CD4-positive, alpha-beta T cell treated with Interleukin-4 for 4 hours (primary cell): ENCODE measurements at regions not wholly inside any gene's neighbourhood (a gene's known extent, or its start where the extent isn't known, plus 50 kb on each side); places are given as distances from the start of the nearest gene placed in this dataset.
"Not testable (repeated sequence)": the region's sequence is repeated elsewhere in the genome, so short reads cannot be mapped to it uniquely, and the experiment has no call there.

ENCODE experiments used
- DNase-seq: peaks from one replicate; pipeline ENCODE4 v3.0.0-alpha.2; 2020

DNA sequence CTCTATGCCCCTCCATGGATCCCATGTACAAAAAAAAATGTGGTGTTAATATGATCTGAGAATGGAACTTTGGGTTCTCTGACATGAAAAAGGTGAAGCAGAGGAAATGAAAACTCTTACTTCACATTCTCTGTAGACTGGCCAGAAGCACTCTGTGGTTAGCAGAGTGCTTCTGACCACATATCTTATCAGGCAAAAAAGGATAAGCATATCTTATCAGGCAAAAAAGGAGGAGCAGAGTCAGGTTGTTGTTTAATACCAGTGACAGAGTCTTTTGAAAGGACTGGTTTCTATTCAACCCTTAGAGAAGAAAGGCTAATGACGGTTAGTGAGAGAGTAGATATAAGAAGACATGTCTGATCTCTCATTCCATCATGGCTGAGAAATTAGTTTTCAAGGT lies 1404.8 kb downstream of the SLITRK1 start:
- no peak for DNase-seq

DNA sequence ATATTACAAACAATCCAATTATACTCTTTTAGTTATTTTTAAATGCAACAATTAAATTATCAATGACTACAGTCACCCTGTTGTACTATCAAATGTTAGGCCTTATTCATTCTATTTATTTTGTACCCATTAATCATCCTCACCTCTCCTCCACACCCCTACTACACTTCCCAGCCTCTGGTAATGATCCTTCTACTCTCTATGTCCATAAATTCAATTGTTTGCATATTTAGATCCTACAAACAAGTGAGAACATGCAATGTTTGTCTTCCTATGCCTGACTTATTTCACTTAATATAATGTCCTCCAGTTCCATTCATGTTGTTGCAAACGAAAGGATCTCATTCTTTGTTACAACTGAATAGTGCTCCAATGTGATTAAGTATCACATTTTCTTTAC lies 1414.6 kb downstream of the SLITRK1 start:
- no peak for DNase-seq

DNA sequence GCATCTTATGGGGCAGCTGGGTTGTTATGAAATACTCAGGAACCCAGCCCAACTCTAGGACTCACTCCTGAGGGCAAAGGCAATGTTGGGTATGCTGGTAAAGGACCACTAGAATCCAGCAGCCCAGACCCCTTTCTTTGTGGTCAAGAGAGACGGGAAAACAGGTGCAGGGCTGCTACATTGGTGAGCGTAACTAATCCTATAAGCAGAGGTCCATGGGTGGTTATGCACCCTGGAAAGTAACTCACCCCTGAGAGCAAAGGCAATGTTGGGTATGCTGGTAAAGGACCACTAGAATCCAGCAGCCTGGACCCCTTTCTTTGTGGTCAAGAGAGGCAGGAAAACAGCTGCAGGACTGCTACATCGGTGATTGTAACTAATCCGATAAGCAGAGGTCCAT lies 1422.7 kb downstream of the SLITRK1 start:
- DNase-seq: not testable (repeated sequence)

DNA sequence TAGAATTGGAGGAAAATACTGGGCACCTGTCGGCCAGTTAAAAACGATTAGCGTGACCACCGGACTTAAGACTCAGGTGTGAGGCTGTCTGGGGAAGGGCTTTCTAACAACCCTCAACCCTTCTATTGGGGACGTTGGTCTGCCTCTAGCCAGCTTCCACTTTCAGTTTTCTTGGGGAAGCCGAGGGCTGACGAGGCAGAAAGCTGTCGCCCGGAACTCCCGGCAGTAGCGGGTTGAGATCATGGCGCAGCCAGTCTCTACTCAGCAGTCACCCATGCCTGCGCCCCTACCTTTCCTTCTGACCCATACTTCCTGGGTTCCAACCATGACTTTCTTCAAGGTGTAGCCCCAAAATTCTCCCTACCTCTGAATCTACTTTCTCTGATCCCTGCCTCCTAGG lies 1424.1 kb downstream of the SLITRK1 start:
- DNase-seq: no peak

DNA sequence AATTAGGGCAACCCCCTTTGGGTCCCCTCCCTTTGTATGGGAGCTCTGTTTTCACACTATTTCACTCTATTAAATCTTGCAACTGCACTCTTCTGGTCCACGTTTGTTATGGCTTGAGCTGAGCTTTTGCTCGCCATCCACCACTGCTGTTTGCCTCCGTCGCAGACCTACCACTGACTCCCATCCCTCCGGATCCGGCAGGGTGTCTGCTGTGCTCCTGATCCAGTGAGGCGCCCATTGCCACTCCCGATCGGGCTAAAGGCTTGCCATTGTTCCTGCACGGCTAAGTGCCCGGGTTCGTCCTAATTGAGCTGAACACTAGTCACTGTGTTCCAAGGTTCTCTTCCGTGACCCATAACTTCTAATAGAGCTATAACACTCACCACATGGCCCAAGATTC lies 1424.7 kb downstream of the SLITRK1 start:
- DNase-seq: not testable (repeated sequence)

DNA sequence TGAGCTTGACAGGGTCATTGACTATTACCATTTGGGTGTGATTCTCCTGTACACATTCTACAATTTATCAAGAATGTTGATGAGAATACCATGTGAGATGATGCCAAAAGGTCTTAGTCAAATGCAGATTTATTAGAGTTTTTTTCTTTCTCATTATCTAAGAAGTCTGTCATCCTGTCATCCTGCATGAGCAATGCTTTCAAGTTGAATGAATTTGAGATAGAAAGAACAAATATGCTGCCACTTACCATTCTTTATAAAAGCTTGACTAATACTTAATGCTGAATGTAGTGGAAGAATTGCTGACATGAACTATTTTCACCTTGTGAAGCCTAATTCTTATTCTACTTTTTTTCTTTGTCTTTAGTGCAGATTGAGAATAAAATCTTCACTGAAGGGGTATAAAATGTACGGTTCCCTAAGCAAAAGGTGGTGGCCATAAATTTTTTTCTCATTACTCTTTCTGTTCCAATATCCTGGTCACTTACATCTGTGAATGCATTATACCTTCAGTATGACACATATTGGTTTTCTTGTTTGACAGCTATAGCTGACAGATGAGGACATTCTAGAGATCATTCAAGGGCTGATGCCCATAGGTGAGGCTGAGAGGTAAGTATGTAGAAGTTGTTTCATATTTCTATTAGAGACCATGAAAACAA lies 1434.7 kb downstream of the SLITRK1 start:
- DNase-seq: no peak

DNA sequence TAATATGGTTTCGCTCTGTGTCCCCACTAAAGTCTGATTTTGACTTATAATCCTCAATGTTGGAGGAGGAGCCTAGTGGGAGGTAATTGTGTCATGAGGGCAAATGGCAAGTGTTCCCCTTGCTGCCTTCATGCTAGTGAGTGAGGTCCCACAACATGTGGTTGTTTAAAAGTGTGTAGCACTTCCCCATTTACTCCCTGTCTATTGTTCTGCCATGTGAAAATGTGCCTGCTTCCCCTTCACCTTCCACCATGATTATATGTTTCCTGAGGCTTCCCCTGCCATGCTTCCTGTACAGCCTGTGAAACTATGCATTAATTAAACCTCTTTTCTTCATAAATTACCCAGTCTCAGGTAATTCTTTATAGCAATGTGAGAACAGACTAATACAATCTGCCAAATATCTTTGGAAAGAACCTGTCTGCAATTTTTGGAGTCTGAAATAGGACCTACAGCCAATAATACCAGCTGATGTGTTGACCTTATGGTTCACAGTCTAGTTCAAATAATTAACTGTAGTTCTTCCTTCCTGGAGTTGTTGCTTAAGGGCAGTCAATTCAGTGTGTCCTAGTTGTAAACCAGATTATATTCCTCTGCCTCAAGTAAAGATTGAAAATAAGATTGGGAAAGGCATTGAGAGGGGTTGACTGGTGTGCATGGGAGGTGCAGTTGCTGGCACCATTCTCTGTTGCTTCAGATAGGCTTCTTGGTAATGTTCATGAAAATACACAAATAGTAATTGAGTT lies 1442.9 kb downstream of the SLITRK1 start:
- DNase-seq: no peak

DNA sequence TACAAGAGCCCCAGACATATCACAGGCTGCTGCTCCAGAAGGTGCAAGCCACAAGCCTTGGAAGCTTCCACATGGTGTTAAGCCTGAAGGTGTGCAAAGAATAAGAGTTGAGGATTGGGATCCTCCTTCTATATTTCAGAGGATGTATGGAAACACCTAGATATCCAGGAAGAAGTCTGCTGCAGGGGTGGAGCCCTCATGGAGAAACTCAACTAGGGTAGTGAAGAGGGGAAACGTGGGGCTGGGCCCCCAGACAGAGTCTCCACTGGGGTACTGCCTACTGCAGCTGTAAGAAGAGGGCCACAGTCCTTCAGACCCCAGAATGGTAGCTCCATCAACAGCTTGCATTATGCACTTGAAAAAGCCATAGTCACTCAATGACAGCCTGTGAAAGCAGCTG lies 1444.0 kb downstream of the SLITRK1 start:
- no peak for DNase-seq

DNA sequence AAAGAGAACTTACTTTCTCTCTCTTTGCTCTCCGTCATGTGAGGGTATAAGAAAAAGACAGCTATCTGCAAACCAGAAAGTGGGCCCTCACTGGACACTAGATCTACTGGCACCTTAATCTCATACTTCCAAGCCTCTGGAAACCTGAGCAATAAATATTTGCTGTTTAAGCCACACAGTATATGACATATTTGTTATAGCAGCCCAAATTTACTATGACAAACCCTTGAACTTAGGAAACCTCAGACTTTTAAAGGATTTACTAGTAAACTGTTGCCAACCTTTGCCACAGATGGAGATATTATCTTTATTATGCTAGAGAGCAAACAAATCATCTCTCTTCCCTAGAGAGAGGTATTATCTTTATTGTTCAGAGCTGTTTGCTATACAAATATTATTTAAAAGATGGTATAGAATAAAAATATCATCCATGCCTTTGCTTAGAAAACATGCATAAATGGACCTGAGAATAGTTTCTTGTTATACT lies 1446.1 kb downstream of the SLITRK1 start:
- no peak for DNase-seq

DNA sequence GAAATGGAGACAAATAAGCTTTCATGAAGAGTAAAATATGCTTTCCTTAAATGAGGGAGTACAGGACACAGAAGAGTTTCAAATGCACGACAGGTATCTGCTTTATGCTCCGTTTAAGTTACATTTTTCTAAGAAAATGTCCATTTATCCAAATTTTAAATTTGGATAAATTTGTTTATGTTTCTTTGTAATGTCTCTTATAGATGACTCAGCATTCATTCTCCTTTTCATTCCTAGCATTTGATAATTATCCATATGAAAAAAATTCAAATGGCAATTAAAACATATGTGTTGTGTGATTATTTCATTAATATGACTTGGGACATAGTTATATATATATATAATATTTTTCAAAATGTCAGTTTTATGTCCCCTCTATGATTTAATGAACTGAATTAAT lies 1449.3 kb downstream of the SLITRK1 start:
- DNase-seq: no peak

DNA sequence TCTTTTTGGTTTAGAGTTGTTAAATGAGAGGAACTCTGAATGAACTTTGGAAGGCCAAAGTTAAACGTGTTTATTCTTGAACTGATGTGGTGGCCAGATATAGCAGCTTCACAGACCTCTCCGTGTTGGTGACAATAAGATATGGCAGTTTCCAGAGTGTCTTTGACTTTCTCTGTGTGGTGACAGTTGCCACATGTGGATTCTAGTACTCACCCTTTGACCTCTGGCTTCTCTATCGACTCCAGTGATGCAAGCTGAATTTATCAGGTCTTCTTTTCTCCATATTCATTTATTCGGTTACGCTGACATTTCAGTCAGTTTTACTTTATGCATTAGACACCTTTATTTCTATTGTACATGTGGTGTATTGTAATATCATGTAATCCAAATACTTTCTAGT lies 1469.5 kb downstream of the SLITRK1 start:
- DNase-seq: no peak

DNA sequence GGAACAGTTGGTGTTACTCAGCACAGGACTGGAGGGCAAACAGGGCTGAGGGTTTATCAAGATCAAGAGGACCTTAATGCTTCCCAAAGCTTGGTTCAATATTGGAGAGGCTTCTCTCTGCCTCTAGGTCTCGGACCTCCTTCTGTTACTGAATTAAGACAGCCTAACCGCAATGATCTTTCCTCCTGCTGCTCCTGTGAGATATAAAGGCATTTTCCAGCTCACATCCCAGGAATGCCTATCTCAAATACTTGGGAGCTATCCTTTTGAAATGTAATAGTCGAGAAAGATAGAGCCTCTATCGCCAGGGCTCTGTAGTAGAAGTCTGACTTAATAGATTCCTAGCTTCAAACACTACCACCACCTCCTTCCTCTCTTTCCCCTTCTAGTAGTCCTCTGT lies 1475.0 kb downstream of the SLITRK1 start:
- no peak for DNase-seq

DNA sequence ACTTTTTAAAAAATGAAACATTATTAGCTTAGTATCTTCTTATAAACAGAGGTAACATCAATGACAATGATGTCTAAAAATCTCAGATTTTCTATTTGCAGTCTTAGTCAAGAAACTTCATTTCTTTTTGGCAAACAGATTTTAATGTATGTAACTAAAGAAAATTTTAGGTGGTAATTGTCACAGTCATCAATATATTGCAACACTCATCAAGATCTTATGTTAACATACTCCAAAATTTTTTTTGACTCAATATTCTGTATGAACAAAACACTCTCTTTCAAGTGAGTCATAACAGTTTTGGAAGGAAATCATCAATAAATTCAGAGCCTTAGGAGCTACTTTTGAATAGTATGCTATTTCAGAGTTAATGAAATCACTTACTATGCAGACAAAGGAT lies 1507.6 kb downstream of the SLITRK1 start:
- no peak for DNase-seq

DNA sequence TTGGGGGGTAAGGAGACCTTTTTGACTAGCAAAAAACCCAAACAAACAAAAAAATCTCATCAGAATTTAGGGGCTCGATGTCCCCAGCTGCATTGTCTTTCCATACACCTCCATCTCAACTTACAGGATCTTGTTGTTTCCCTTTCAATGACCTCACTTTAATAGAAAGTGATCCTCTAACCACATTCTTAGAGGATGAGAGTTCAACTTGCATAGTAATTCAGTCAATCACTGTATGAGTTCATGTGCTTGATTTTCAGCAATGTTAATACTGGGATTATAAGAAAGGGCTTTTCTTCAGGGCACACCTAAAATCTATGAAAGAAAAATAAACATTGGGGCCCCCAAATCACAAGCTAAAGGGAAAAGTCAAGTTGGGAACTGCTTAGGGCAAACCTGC lies 1512.0 kb downstream of the SLITRK1 start:
- no peak for DNase-seq

DNA sequence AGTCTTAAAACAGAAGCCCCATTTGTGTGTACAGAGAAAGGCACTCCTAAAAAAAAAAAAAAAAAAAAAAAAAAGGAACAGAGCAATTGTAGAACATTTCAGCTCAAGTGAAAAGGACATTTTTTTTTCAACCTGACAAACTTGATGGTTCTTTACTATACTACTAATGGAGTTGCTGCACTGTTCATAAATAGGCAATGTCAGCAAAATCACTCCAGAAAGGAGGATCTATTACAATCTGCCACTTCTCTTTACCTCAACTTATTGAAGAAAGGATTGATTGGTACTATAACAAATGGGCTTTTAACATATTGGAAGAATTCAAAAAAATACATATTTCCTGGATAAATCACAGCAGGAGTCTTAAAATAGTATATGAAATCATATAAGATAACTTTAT lies 1517.7 kb downstream of the SLITRK1 start:
- DNase-seq: no peak

DNA sequence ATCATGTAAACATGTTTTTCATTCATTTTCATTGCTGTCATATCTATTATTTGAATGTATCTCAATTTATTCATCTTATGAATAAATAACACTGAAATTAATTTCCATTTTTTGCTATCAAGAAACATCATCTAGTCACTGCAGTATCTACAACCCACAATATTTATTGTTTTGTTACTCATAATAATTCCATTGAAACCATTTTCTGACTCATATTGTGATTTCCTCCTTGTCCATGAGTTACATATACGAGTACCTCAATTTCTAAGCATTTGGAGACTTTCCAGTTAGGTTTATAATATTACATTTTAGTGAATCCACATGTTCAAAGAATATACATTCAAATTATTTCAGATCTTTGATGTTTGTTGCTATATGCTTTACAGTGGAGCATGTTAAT lies 1524.0 kb downstream of the SLITRK1 start:
- DNase-seq: no peak

DNA sequence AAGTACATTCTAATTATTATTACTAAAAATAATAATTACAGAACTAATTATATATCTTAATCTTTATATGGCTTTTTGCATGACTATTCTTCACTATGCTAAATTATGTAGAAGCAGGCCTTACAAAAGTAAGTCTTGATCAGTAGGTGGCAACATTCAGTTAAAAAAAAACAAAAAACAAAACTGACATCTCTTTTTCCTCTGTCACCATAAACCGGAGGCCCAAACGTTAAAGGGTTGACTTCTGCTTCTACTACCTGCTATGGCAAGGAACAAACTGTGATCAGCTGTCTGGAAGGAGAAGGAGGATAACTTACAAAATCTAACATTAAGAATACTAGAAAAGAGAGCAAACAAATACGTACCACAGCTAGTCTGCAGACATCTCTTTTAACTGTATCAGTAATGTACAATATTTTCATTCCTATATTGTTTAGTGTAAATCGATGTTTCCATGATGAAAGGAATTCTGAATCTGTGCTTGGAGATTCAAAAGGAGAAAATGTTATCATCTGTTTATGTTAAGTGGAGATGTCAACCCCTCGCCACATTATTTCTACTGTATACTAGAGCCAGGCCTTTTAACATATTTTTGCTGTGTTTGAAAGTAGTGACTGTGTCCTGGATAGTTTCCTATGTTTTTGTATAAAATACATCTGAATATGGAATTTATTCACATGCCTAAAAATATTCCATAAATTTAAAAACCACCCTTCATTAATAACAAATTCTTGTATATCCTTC lies 1525.4 kb downstream of the SLITRK1 start:
- no peak for DNase-seq

DNA sequence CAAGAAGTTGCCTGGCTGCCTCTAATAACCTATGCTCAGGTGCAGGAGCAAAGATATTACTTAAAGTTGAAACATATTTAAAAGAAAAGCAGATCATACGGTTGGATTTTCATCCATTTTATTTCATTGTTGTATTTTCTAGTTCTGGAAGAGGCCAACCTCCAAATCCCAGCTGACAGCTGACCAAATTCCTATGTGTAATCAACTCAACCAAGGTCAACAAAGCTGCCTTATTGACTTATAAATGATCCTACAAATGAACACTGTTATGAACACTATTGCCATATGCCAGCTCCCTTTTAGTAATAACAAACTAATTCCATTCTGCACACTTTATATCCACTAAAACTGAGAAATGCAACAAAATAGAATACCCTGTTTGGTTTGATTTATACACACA lies 1537.4 kb downstream of the SLITRK1 start:
- DNase-seq: no peak

DNA sequence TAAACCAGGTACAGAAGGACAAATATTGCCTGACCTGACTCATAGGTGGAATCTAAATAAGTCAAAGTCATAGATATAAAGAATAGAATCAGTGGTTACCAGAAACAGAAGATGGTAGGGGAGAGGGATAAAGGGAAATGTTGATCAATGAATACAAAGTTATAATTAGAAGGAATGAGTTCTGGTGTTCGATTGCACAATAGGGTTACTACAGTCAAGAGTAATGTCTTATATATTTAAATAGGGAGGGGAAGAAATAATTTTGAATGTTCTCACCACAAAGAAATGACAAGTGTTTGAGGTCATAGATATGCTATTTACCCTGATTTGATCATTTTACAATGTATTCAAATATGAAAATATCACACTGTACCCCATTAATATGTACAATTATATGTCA lies 1541.2 kb downstream of the SLITRK1 start:
- no peak for DNase-seq

DNA sequence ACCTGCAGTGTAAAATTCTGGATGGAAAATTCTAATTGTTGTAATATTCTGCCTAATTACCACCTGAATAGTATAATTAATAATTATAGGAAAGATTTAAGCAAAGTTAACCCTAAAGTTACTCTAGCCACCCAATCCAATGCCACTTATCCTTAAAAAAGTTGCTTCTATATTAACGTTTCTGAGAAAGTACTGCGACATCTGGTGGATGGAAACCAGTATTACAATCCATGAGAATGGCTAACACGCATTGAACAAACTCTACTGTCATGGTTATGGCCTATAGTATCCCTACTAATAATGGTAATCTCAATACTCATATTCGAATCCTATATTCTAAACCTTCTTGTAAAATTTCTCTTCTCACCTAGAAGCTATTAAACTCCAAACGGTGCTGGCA lies 1551.8 kb downstream of the SLITRK1 start:
- DNase-seq: no peak

DNA sequence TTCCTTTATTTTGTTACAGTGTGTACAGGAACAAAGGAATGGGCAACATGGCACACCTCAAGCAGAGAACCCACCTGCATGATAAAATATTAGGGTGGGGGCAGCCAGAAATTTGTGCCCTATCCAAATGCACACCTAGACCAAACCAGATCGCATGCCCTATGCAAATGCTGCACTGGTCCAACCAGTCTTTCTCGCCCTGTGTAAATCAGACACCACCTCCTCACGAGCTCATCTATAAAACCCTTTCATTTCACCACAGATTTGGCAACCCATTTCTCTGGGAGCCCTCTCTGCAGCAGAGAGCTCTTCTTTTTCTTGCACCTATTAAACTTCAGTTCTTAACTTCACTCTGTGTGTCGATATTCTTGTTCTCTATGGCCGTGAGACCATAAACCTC lies 1559.2 kb downstream of the SLITRK1 start:
- no peak for DNase-seq

DNA sequence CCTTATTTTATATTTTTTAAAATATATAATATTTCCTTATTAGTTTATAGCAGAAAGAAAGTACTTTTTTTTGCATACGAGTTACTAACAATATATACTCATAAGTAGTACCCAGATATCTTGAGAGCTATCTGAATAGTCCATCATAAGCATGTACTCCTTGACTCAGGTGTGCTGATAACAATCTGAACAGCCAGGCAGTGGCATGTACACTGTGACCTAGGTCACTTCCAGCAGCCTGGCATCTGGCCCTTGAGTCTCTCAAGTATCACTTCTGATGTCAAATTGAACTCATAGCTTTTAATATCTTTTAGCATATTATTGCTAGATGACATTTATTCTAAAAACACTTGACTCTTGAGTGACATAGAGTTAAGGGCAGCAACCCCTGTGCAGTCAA lies 1576.7 kb downstream of the SLITRK1 start:
- no peak for DNase-seq

DNA sequence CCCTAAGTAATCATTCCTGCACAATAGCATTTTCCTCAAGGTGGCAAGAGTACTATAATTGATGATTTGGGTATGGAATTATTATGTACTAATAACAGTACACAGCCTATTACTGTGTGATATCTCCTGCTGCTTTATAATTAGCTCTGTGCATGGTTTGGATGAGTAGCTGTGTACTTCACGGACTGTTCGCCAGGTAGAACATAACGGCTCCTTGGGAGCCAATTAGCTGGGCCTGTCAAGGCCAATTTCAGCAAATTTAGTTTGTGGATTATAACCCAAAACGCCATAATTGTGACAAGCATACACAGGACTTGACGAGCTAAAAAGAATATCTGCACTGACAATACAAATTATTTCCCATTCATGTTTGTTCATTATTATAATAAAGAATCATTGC lies 1584.2 kb downstream of the SLITRK1 start:
- DNase-seq: no peak

DNA sequence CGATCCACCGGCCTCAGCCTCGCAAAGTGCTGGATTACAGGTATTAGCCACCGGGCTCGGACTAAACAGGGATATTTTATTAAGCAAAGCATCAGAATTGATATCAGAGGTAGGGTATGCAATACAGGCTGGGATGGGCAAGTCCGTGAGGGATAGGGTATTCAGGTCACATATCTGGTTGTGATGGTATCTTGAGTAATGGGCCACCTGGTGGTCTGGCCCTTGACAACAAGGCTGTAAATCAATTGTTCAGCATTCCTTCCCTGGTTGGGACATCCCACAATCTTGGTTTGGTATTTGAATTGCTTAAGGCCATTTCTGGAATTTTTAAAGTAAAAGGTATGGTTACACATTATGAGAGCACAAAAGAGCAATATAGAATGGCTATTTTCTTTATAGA lies 1588.0 kb downstream of the SLITRK1 start:
- DNase-seq: no peak
